GM21423 (cell line): ENCODE measurements at regions not wholly inside any gene's neighbourhood (a gene's known extent, or its start where the extent isn't known, plus 50 kb on each side); places are given as distances from the start of the nearest gene placed in this dataset.

Experiments used
- ATAC-seq: cut with Tn5 transposase; IDR thresholded peaks from one replicate; pipeline ENCODE4 v1.9.1; 2021; ENCODE audit warnings: mild to moderate bottlenecking, moderate library complexity; ENCODE audit not compliant: unreplicated experiment

DNA sequence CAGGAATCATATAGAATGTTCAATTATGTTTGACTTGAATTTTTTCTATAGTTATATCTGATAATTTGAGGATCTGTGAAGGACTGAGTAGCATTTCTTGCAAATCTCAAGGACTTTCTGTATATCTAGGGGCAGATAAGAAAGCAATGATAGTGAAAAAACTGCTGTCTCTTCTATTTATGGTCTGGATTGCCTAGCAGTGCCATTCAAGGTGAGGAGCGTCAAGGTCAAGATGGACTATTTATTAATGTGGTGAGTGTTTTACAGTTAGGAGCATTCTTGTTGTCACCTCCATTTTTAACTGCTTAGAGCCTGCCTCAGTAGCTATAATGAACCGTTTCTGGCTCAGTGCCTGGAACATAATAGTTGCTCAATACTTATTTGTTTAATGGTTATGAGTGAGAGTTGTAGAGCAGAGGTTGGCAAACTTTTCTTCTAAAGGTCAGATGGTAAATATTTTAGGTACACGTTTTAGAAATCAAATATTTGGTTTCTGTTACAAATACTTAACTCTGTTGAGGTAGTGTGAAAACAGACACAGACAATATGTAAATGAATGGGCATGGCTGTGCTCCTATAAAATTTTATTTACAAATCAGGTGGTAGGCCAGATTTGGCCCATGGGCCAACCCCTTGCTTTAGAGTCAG lies 523.2 kb upstream of the IGFBP7 start:
- ATAC-seq, result no peak

DNA sequence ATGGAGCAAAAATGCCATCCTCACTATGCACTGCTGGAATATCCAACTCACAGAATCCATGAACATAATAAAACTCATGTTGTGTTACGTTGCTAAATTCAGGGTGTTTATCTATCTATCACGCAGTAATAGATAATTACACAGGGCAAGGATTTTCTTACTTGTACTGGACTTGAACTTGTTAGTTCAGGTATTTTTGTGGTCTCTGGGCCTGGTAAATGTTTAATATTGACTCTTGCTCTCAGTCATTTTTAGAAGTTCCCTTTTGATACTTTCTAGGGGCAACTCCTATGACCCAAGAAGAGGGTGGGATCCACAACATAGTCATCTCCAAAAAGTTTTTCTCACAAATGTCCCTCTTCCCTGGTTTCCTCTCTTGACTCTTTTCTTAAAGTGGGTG lies 522.4 kb upstream of the IGFBP7 start:
- ATAC-seq, result no peak

- no peak for ATAC-seq
Observed at GRCh38 chr4:57631147-57631546, 521.0 kb upstream of the IGFBP7 start.

DNA sequence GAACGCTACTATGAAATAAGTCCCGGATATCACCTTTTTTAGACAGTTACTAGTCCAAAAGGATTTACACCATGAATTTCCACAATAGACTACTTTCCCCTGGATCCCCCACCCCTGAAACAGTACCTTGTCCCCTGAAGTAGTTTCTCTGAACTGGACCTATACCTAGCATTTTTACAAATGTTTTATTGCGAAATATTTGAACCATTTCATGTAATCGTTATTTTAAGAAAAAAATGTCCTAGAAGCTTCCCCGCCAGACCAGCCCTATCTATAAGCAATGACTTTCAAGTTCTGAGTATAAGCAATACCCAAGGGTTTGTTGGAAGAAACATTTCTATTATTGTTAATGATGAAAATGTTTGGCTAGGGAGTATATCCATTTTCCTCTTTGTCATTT lies 517.8 kb upstream of the IGFBP7 start:
- no peak for ATAC-seq

DNA sequence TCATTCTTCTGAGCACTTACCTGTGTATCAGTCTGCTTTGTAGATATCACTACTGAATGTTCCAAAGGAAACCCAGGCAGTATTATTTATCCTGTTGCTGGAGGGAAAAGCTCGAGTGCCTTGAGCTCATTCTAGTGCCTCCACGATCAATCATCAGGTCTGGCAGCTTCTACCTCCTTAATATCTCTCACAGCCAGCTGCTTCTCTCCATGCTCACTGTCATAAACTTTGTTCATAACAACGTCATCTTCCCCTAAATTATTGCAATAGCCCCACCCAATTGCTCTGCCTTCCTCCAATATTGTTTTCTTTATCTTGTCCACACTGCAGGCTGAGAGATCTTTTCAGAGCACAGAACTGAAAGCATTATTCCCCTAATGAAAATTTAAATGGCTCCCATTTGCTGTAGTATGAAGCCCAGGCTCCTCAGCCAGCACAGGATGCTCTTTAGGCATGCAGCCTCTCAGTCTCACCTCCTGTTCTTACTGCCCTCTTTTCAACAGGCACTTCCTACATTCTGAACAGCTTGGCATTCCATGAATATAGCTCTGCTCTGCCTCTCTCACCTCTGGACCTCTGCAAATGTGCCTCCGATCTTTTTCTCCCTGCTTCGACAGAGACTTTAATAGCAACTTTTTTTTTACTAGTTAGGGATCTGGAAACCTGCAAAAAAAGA lies 504.2 kb upstream of the IGFBP7 start:
- no peak for ATAC-seq

DNA sequence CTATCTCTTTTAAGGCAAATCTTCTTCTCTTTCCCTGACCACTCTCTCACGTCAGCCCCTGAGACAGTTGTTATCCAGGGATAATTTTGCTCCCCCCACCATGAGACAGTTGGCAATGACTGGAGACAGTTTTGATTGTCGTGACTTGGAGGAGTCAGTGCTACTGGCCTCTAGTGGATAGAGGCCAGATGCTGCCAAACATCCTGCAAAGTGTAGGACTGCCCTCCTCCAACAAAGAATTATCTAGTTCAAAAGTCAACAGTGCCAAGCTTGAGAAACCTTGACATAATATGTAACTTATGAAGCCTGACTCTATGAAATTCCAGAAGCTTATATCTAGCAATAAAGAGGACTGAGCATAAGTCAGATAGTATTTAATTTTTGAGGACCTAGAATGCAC lies 502.1 kb upstream of the IGFBP7 start:
- ATAC-seq, result no peak

DNA sequence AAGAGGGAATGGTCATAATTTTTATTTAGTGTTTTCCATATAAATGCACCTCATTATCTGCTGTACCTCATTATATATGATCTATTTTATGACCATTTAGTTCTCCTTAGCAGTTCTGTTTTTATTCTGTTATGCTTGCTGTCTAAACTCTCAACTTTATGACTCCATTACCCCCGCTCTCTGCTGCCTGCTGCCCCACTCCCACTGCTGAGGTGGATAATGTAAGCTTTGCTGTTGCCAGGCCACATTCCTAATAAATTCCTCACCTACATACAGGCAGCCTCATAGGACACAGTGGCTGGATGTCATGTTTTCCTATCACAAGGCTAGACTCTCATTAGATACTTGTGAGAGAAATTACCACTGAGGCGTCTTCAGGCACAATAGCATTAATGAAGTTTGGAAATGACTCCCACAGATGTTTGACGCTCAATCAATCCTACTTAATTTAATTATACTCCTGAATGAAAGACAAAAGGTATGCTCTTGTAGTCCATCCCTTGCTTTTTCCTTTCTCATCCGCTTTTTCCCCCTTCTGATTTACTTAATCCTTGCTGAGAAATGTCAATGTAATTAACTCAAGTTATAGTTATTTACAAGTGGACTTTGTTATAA lies 497.5 kb upstream of the IGFBP7 start:
- ATAC-seq, result no peak

GRCh38 chr4:57605376-57605775 lies 495.2 kb upstream of the IGFBP7 start:
- no peak for ATAC-seq

GRCh38 chr4:57602141-57602540 lies 492.0 kb upstream of the IGFBP7 start:
- ATAC-seq, result no peak

DNA sequence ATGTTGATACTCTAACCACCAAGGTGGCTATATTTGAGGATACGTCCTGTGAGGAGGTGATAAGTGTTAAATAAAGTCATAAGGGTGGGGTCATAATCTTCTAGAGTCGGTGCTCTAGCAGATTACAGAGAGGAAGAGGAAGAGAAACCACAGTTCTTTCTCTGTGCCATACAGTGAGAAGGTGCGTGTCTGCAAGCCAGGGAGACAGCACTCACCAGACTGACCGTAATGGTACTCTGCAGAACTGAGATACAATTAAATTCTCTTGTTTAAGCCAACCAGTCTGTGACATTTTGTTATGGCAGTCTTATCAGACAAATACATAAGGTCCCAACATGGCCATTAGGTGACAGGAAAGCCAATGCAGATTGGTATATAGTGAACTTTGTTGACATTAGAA lies 480.9 kb upstream of the IGFBP7 start:
- ATAC-seq, result no peak

- ATAC-seq, result no peak
Observed at GRCh38 chr4:57588557-57588956, 478.4 kb upstream of the IGFBP7 start.

GRCh38 chr4:57580710-57581599 lies 470.8 kb upstream of the IGFBP7 start:
- ATAC-seq, result no peak

- ATAC-seq, result no peak
Observed at GRCh38 chr4:57575426-57575825, 465.2 kb upstream of the IGFBP7 start.

DNA sequence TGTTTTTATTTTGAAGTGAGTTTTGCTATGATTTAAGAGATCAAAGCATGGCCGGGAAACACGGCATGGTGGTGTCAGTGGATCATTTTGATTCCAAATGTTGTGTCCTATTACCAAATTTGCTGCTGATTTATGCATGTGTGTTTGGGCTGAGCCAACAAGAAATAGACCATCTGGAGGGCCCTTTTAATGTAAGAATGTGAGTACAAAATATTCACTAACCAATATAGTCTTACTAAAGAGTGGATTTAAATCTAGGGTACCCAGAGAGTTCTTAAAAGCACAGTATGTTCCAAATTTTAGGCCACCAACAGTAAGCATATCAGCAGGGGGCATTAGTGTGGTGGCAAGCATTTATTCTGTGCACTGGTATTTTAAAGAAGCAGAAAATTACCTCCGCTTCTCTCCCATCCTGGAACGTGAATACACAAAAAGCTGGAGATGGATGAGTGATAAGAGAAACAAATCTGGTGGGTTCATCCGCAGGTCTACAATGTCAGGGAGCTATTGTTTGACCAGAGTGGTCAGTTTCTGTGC lies 444.4 kb upstream of the IGFBP7 start:
- no peak for ATAC-seq

GRCh38 chr4:57553728-57554127 lies 443.5 kb upstream of the IGFBP7 start:
- no peak for ATAC-seq

DNA sequence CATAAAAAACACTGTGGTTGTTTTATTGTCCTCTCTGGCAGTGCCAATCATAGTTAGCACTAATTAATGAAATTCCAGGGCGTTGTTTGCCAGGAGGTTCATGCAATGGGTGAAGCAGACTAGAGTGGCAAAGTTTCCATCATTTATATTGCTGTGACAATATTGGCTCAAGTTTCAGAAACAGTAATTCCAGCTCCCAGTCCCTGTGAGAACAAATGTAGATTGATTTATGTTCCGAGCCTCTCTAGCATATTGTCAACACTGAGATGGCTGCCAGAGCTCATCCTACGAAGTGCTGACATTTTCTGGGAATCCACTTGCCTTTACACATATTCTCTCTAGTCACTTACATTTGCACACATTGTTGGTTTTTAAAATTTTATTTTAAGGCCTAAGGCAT lies 440.0 kb upstream of the IGFBP7 start:
- ATAC-seq, result no peak

DNA sequence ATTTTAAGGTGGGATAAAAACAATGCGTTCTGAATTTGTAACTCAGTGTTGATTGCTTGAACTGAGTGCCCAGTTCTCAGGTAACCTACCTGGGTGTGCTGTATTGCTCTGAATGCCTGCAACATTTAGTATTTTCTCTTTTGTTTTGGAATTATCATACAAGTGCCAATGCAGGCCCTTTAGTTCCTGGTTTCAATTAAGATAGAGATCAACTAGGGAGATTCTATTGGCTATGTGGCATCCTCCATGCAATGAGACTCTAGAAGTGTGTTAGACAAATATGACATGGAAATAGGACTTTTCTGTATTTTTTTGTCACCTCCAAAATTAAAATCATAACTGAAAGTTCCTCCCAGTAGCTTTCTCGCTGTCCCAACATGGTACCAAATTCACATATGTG lies 438.7 kb upstream of the IGFBP7 start:
- no peak for ATAC-seq

DNA sequence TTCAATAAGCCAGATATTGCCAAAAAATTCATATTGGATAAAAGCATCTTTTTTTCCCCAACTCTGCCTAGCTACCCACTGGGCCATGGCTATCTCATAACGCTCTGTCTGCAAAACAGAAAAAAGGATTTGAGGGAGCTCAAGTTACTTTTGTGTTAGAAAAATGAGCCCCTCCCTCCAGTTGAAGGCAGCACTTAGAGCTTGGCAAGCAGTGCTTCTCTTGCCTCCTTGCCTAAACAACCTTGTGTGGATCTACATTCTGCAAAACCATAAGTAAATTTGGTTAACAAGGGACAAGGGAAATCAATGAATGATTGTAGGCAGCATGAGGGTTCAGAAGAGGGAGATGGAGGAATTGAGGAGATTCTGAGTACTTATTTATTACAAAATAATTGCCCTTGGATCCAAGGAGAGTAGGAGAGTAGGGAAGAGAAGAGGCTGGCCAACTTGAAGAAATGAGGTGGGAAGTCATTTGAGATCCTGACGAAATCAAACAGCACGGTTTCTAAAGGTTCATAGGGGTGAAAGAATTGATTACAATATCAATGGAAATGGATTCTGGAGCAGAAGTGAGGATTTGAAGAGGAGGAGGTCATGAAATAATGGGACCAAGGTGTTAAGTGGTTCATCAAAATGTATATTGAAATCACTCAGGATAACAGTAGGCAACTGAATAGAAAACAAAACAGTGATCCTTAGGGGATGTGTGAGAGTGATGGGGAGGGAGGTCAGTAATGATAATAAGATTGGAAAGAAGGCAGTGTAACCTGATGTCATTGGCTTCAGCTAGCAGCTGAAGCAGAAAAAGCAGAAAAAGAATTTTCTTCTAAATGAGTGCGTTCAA lies 434.8 kb upstream of the IGFBP7 start:
- ATAC-seq, result no peak

DNA sequence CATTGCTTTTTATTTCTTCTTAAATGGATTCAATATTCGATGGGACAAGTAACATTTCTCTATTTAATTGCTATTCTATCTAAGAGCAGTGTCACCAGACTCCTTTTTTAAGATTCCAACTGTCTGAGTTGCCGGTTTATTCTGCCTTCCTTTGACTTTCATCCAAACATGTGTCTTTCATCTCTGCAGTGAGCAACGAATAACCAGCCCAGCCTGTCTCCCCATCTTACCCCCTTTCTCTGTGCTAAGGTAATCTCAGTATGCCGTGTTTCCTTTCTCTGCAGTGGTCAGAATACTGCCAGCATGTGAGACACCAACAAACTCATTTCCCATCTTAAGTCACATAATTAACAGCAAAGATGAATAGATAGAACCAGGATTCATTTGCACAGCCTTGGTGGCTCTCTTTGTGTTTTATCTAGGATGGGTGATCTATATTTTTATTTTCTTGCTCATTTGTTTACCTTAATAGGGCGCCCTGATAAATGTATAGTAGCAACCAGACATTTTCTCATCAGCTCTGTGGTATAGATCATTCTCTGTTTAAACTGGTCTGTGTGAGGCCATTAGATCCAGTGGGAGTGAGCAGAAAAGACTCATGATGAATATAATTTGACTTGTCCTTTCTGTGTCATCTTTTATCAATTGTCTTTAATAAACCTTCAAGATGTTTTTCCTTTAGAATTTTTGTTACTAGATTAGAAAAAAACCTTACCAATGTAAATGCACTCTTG lies 394.8 kb upstream of the IGFBP7 start:
- no peak for ATAC-seq

DNA sequence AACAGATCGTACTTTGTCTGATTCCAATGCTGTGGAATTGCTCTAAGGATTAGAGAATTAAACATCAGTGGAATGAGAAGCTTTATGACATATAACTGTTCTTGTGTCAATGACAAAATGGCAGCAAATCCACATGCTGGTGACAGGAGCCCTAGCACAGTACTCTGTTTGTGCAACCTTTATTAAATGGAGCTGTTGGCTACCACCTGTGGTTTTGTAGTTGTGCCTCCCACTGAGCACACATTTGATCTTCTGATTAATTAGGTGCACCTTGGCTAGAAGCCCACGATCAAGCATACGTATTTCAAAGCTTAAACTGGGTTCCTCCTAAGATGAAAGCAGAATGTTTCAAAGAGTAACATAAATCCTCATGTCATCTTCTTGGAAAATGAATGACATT lies 394.0 kb upstream of the IGFBP7 start:
- no peak for ATAC-seq
